GM12865 (cell line): ENCODE measurements at regions not wholly inside any gene's neighbourhood (a gene's known extent, or its start where the extent isn't known, plus 50 kb on each side); places are given as distances from the start of the nearest gene placed in this dataset.

Source experiments
- DNase-seq: peaks from one replicate; pipeline ENCODE4 v3.0.0; 2010; ENCODE audit warnings: low read depth
- H3K4me3 ChIP-seq: 2 replicates; pipeline ENCODE4 v1.5.1; 2011; ENCODE audit warnings: mild to moderate bottlenecking, low read depth, low read length, control low read depth
- CTCF ChIP-seq: IDR thresholded peaks from 2 replicates; pipeline ENCODE4 v1.5.1; 2011; ENCODE audit warnings: low read length, control low read depth, low read depth, inconsistent platforms; ENCODE audit not compliant: insufficient read depth; ENCODE audit errors: missing control alignments

GRCh38 chr12:115693970-115694369 lies 583.5 kb downstream of the MED13L start:
- TF ChIP-seq CTCF, result no peak
- no peak overlapping the region for H3K4me3 ChIP-seq
- DNase-seq, result no peak

- H3K4me3 ChIP-seq, result no peak overlapping the region
- no peak for TF ChIP-seq CTCF
- DNase-seq, result no peak
Measured at GRCh38 chr12:115691123-115691522, 586.4 kb downstream of the MED13L start.

GRCh38 chr12:115687094-115687493 lies 590.4 kb downstream of the MED13L start:
- no peak for DNase-seq
- TF ChIP-seq CTCF, result no peak
- H3K4me3 ChIP-seq, result no peak overlapping the region

GRCh38 chr12:115683240-115683780 lies 594.2 kb downstream of the MED13L start:
- no peak for DNase-seq
- no peak for TF ChIP-seq CTCF
- no peak overlapping the region for H3K4me3 ChIP-seq

GRCh38 chr12:115680967-115681366 lies 596.5 kb downstream of the MED13L start:
- TF ChIP-seq CTCF, result no peak
- DNase-seq, result no peak
- H3K4me3 ChIP-seq, result no peak overlapping the region

- TF ChIP-seq CTCF, result no peak
- no peak for DNase-seq
- no peak overlapping the region for H3K4me3 ChIP-seq
Measured at GRCh38 chr12:115672506-115673080, 604.9 kb downstream of the MED13L start.

- no peak overlapping the region for H3K4me3 ChIP-seq
- DNase-seq, result no peak
- TF ChIP-seq CTCF, result no peak
Measured at GRCh38 chr12:115672086-115672485, 605.4 kb downstream of the MED13L start.
